ENCODE measurements at regions not wholly inside any gene's neighbourhood (a gene's known extent, or its start where the extent isn't known, plus 50 kb on each side); places are given as distances from the start of the nearest gene placed in this dataset.

- no peak for DNase-seq (ENCODE audit: low read depth)
Measured at GRCh38 chr14:104514156-104514848, 65.3 kb upstream of the C14orf180 start.

DNA sequence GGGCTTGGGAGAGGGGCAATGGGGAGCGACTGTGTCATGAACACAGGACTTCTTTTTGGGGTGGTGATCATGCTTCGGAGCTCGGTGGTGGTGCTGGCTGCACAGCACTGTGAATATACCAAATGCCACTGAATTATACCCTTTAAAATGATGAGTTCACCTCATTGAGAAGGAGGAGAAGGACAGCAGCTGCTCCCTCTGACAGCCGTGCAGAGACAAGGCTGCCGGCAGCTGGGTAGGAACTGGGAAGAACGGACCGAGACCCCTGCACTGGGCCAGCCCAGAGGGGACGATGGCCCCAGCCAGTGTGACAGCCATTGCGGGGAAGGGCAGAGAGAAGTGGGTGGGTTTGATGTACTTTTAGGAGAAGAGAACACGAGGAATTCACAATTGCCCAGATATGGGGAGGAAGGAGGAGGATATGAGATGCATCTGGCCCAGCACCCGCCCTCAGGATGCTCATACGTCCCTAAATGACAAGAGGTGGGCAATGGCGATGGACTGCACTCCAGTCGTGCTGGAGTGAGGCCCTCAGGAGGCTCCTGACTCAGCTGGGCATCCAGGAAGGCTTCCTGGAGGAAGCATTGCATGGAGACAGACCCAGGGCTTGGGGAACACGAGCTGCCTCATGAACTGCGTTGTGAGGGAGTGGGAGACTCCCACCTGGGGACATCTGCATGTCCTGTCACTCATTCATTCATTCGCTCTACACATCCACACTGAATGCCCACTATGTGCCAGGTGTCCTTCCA, 64.3 kb upstream of the C14orf180 start:
- DNase-seq (ENCODE audit: low read depth): no peak

DNA sequence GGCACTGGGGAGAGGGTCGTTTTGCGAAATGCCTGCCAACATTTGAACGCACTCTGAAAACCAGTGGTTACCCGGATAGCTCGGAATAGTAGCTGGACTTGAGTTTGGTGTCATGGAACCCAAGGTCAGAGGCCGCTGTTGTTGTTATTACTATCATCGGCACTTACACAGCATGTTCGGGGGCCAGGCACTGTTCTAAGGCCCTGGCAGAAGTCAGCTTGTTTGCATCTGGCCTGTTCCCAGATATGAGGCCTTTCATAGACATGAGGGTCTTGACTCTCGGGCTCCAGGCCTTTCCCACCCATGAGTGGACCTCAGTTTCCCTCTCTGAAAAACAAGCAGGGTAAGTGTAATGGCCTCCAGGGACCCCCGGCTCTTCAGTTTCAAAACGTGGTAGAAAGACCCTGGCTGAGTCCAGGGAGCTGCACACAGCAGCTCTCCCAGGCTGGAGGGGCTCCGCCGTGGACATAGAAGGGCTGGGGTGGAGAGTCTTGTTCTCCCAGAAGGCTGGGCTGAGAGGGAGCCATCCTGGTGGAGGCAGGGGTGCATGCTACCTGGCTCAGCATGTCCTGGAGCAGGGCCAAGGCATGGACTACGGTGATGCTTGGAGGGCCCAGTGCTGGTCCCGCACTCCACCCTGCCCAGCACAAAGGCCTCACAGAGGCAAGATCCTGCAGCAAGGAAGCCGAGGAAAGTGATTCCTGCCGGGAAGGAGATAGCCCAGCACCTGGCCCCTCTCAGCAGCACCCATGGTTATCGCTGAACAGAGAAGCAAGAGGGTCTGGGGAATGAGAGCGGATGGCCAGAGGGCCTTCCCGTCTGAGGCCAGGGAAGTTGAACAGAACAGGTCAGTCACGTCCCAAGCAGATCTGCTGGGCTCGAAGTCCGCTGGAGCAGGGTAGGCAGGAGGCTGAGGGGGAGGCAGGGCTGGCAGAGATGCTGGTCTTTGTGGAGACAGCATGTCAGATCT, 63.5 kb upstream of the C14orf180 start:
- DNase-seq (ENCODE audit: low read depth): no peak

DNA sequence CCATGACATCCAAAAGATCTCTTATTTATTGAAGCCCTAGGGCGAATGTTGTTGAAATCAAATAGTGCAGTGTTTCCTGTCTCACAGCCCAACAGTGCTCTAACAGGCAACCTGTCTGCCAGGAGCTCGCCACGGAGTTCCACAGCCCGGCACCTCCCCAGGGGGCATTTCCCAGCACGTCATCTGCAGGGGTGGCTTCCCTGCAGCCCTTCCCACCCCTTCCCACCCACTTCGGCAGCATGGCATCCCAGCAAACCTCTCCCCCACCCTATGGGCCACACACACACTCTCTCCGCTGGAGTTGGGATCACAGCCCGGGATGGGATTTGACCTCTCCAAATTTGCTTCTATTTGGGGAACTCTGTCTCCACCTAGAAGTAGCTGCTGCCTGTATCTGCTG, 62.7 kb upstream of the C14orf180 start:
- DNase-seq (ENCODE audit: low read depth): no peak

- no peak for DNase-seq (ENCODE audit: low read depth)
Measured at GRCh38 chr14:104517426-104517825, 62.1 kb upstream of the C14orf180 start.

DNA sequence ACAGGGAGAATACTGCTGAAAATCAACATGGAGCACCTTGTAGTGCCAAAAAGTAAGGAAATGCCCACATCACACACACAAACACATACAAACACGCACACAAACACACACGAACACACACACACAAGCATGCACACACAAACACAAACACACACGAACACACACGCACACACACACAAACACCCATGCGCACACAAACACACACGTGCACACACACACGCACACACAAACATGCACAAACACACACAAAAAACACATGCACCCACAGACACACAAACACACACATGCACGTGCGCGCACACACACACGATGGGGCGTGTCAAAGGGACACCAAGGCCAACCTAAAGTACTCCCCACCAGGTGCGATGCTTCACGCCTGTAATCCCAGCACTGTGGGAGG, 61.7 kb upstream of the C14orf180 start:
- DNase-seq (ENCODE audit: low read depth): no peak

DNA sequence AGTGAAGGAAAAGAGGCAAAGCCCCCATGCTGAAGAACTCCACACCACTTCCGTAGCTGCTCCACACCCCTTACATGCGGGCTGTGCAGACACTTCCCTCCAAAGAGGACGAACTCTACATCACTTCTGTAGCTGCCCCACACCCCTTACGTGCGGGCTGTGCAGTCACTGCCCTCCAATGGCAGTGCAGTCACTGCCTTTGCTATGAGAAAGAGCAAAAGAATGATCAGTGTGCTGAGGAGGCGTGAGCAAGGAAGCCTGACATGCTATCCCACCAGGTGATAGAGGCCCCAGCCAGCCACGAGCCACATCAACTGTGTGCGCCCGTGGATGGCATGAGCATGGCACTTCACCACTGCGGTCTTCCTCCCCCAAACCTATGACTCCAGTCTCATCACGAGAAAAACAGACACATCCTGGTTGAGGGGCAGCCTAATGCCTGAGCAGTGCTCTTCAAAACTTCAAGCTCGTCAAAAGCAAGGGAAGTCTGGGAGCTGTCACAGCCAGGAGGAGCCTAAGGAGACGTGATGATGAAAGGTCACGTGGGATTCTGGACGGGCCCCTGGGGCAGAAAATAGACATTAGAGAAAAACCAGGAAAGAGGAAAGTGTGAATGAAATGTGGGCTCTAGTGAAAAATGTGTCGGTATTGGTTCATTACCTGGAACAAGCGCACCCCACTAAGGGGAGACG, 60.8 kb upstream of the C14orf180 start:
- DNase-seq (ENCODE audit: low read depth): no peak

DNA sequence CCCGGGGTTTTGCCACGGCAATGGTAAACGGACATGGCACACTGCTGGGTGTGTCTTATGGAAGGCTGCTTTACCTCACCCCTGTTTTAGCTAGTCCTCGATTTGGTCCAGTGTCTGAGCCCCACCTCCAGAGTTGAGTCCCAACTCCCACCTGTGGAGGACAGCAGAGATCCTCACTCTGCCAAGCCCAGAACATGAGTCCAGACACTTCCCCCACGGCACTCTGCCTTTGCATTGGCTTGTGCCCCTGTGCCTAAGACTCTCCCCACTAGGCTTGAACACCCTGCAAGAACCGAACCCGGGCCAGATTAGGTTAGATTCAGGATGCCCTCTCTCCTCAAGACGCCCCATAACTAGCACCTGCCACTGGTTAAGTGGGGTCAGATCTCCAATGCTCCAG, 59.8 kb upstream of the C14orf180 start:
- no peak for DNase-seq (ENCODE audit: low read depth)

DNA sequence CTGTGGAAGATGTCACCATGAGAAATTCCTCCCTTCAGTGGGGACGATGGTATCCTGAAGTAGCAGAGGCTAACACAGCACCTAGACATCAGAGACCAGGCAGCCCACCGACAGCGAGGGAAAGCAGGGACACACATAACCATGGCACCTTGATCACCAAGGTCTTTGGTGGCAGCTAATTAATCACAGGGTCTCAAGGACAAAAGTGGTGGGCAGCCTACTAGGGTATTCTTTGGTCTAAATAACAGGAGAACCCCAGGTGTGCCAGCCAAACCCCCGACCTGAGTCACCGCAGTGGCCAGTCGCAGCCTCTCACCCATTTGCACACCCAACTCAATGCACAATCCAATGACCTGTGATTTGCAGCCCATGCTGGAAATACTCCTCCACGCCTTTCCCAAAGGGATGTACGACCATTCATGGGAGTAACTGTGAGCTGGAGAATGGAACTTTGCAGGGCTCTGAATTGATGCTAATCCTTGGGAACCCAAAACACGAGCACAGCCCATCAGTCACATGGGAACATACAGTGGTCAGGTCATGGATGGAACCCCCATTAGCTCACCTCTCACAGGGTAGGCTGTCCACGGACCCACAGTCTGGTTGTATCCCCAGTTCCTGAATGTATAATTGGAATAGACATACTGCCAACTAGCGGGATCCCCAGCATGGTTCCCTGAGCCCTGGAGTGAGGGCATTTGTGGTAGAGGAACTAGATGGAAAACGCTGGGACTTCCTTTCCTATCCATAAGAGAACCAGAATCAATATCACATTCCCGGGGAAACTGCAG, 58.7 kb upstream of the C14orf180 start:
- DNase-seq (ENCODE audit: low read depth): no peak

DNA sequence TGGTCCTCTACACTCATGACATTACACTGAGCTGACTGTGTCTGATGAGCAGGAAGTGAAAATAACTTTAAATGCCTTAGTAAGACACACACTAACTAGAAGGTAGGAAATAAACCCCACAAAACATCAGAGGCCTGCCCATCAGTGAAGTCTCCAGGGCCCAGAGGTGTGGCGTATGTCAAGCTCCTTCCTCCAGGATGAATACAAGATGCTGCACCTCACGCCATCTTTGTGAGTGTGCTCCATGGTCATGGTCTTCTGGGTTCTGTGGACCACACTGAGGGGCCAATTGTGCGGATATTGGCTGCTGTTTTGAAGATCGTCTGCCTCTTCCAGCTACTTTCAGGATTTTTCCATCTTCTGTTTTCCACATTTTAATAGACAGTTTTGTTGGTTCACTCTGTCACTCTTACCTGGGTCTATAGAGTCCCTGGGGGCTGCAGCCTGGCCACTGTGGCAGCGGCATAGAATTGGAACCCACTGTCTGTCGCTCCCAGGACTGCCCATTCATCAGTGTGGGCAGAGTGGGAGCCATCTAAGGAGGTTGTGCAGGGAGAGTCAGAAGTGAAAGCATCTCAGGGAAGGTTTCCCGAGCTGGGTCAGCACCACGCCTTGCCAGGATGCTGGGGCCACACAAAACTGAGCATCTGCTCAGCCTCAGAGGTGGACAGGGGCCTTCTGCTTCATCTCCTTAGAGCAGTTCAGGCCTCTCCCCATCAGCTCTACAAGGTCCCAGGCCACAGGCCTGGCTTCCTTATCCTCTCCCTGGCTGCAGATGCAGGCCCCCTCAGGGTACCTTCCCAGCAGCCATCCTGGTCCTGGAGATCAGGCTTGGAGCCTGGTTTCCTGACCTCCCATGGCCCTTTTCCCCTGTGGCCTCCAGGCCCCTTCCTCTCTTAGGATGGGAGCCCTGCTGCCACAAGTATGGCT, 57.5 kb upstream of the C14orf180 start:
- DNase-seq (ENCODE audit: low read depth): no peak

DNA sequence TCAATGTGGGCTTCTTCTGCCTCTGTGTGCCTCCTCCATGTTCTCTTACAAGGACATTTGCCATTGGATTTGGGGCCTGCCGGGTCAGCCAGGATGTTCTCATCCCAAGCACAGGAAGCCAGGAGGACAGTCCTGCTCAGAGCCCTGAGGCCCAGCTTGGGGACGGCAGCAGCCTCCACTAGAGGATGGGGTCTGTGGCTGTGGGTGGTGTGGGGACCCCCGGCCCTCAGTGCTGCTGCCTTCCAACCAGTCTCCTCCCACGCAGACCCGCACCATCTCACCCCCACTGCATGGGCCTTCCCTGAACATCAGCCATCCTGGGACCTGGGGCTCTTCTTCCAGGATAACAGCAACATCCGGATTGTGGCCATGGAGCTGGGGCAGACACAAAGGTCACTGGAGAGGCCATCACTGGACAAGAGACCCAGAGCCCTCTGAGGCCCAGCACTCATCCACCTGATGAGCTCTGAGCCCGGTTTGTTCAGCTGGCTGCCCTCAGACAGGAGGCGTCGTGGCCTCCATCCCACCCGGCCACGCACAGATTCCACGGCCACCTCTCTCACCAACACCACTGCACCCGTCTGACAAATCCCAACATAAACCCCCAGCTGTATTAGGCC, 56.5 kb upstream of the C14orf180 start:
- no peak for DNase-seq (ENCODE audit: low read depth)

DNA sequence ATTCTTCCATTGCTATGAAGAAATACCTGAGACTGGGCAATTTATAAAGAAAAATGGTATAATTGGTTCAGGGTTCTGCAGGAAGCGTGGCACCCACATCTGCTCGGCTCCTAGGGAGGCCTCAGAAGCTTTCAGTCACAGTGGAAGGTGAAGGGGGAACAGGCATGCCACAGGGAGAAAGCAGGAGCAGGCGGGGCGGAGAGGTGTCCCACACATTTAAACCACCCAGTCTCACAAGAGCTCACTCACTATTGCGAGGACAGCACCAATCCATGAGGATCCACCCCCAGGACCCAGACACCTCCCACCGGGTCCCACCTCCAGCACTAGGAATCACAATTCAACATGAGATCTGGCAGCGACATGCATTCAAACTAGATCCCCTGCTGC, 56.0 kb upstream of the C14orf180 start:
- DNase-seq (ENCODE audit: low read depth): no peak

DNA sequence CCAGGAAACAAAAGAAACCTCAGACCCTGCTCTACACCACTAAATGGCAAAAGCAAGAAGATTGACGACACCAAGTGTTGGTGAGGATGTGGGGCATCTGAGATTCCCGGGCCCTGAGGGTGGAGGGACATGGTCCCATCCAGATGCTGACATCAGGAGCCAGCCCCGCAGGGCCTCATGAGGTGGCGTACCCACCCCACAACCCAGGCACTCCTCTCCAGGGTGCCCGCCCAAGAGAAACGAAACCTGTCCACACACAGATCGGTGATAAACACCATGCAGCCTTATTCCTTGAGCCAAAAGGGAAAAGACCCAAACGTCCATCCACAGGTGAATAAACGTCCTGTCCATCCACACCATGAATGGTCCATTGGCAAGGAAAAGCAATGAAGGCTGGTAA, 54.8 kb upstream of the C14orf180 start:
- DNase-seq (ENCODE audit: low read depth): no peak

- DNase-seq (ENCODE audit: low read depth): no peak
Measured at GRCh38 chr14:104526723-104527645, 52.6 kb upstream of the C14orf180 start.

GRCh38 chr14:104527857-104528459, 51.6 kb upstream of the C14orf180 start:
- no peak for DNase-seq (ENCODE audit: low read depth)

GRCh38 chr14:104528496-104528895, 51.1 kb upstream of the C14orf180 start:
- DNase-seq (ENCODE audit: low read depth): no peak
